ENCODE measurements at regions not wholly inside any gene's neighbourhood (a gene's known extent, or its start where the extent isn't known, plus 50 kb on each side); places are given as distances from the start of the nearest gene placed in this dataset.
"Not testable (repeated sequence)": the region's sequence is repeated elsewhere in the genome, so short reads cannot be mapped to it uniquely, and the experiment has no call there.

GRCh38 chr6:75012018-75012417 lies 193.8 kb downstream of the COL12A1 start:
- DNase-seq (ENCODE audit: low read depth in 2 of 2), result peak in 1 of 2 donors; percentile 3
- no peak overlapping the region for H3K4me3 ChIP-seq (replicated peaks in 1 of 2; ENCODE audit: low read depth in 2 of 2, low read length in 2 of 2)
- no peak for TF ChIP-seq CTCF (IDR thresholded peaks at IDR 0.05; ENCODE audit: low read depth, low read length)

GRCh38 chr6:75003984-75004383 lies 201.9 kb downstream of the COL12A1 start:
- H3K4me3 ChIP-seq (replicated peaks in 1 of 2; ENCODE audit: low read depth in 2 of 2, low read length in 2 of 2); DNase-seq (ENCODE audit: low read depth in 2 of 2): not testable (repeated sequence)

- no peak for TF ChIP-seq CTCF (IDR thresholded peaks at IDR 0.05; ENCODE audit: low read depth, low read length)
- no peak for DNase-seq (ENCODE audit: low read depth in 2 of 2)
- no peak overlapping the region for H3K4me3 ChIP-seq (replicated peaks in 1 of 2; ENCODE audit: low read depth in 2 of 2, low read length in 2 of 2)
Observed at GRCh38 chr6:74997646-74998045, 208.2 kb downstream of the COL12A1 start.

- TF ChIP-seq CTCF (IDR thresholded peaks at IDR 0.05; ENCODE audit: low read depth, low read length), result no peak
- no peak for DNase-seq (ENCODE audit: low read depth in 2 of 2)
- no peak overlapping the region for H3K4me3 ChIP-seq (replicated peaks in 1 of 2; ENCODE audit: low read depth in 2 of 2, low read length in 2 of 2)
Observed at GRCh38 chr6:74993136-74993535, 212.7 kb downstream of the COL12A1 start.

- peak; percentile 42 for TF ChIP-seq CTCF (IDR thresholded peaks at IDR 0.05; ENCODE audit: low read depth, low read length)
- no peak overlapping the region for H3K4me3 ChIP-seq (replicated peaks in 1 of 2; ENCODE audit: low read depth in 2 of 2, low read length in 2 of 2)
- peak; percentile 53 to 60 for DNase-seq (ENCODE audit: low read depth in 2 of 2)
Observed at GRCh38 chr6:74991573-74992332, 214.1 kb downstream of the COL12A1 start.

- peak in 1 of 2 donors; percentile 49 for DNase-seq (ENCODE audit: low read depth in 2 of 2)
- TF ChIP-seq CTCF (IDR thresholded peaks at IDR 0.05; ENCODE audit: low read depth, low read length), result no peak
- H3K4me3 ChIP-seq (replicated peaks in 1 of 2; ENCODE audit: low read depth in 2 of 2, low read length in 2 of 2), result no peak overlapping the region
Observed at GRCh38 chr6:74979065-74979766, 226.6 kb downstream of the COL12A1 start.

GRCh38 chr6:74976701-74977100 lies 229.2 kb downstream of the COL12A1 start:
- TF ChIP-seq CTCF (IDR thresholded peaks at IDR 0.05; ENCODE audit: low read depth, low read length), result no peak
- DNase-seq (ENCODE audit: low read depth in 2 of 2), result no peak
- no peak overlapping the region for H3K4me3 ChIP-seq (replicated peaks in 1 of 2; ENCODE audit: low read depth in 2 of 2, low read length in 2 of 2)
